ENCODE measurements at regions not wholly inside any gene's neighbourhood (a gene's known extent, or its start where the extent isn't known, plus 50 kb on each side); places are given as distances from the start of the nearest gene placed in this dataset.

DNA sequence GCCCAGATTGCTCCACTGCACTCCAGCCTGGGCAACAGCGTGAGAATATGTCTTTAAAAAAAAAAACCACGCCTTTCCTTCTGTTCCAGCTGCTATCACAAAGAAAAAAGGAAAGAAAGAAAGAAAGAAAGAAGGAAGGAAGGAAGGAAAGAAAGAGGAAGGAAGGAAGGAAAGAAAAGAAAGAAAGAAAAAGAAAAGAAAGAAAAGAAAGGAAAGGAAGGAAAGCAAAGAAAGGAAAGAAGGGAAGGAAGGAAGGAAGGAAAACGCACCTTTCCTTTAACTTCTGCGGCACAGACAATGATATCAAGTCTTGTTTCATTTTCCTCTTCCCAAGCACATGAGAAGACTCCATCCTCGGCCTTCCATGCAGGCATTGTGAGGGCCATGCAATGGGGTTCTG lies 107.4 kb upstream of the NOCT start:
- peaks cover 3% of the 10 kb centered on the region for H3K4me1 ChIP-seq (ENCODE audit: insufficient read depth)
- no peak overlapping the region for H3K4me3 ChIP-seq
- no peaks in the 10 kb centered on the region for H3K27me3 ChIP-seq
- intact Hi-C loops (cut with DNase I), result no loop called here
- H3K27ac ChIP-seq, result no peak overlapping the region
- 90 to 95% (median 95%) methylated on average over 5 of the region's 5 CpGs for WGBS, 3 donors
- TF ChIP-seq POLR2A (IDR thresholded peaks at IDR 0.05) (no peak), EP300 (IDR thresholded peaks at IDR 0.05) (no peak)
- TF ChIP-seq, protein P1, sequence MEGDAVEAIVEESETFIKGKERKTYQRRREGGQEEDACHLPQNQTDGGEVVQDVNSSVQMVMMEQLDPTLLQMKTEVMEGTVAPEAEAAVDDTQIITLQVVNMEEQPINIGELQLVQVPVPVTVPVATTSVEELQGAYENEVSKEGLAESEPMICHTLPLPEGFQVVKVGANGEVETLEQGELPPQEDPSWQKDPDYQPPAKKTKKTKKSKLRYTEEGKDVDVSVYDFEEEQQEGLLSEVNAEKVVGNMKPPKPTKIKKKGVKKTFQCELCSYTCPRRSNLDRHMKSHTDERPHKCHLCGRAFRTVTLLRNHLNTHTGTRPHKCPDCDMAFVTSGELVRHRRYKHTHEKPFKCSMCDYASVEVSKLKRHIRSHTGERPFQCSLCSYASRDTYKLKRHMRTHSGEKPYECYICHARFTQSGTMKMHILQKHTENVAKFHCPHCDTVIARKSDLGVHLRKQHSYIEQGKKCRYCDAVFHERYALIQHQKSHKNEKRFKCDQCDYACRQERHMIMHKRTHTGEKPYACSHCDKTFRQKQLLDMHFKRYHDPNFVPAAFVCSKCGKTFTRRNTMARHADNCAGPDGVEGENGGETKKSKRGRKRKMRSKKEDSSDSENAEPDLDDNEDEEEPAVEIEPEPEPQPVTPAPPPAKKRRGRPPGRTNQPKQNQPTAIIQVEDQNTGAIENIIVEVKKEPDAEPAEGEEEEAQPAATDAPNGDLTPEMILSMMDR (IDR thresholded peaks at IDR 0.05), result no peak
- H3K36me3 ChIP-seq, result no peaks in the 10 kb centered on the region
- DNase-seq, result no peak
- no peaks in the 10 kb centered on the region for H3K9me3 ChIP-seq

DNA sequence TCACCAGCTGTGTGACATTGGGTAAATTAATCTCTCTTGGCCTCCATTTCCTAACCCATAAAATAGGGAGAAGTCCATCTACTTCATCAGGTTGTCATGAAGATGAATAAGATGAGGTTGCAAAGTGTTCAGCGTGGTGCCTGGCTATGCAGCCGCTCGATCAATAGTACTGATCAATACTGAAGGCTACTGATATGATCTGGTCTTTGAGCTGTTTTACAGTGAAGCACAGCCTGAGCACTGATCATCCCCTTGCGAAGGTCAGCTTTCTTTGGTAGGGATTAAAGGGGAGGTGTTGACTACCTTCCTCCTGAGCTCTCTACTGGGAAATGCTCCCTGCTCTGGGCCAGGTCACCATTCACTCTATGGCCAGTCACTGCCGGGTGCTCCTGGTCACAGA lies 108.4 kb upstream of the NOCT start:
- WGBS, 3 donors, result 87 to 96% (median 92%) methylated on average over 5 of the region's 5 CpGs
- TF ChIP-seq, protein P1 (IDR thresholded peaks at IDR 0.05), result no peak
- TF ChIP-seq EP300 (IDR thresholded peaks at IDR 0.05) (no peak), POLR2A (IDR thresholded peaks at IDR 0.05) (no peak)

DNA sequence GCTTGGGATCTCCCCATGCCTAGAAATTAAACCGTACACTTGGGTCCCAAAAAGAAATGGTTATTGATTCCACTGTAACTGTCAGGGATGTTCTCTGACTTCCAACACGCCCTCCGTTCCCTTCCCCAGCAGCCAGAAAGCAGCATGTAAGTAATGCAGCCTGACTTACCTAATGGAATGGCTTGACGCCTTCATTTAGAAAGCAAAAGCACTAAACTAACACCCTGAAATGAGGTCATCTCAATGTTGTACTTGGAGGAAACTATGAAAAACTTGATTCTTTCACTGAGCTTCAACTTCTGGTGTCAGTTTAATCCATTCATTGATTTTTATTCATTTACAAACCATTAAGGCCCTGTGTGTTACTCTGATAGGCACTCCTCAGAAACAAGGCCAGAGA lies 110.8 kb upstream of the NOCT start:
- WGBS, 3 donors, result 93 to 96% (median 95%) methylated on average over 4 of the region's 4 CpGs
- H3K36me3 ChIP-seq, result no peaks in the 10 kb centered on the region
- H3K9me3 ChIP-seq, result no peaks in the 10 kb centered on the region
- H3K4me1 ChIP-seq (ENCODE audit: insufficient read depth), result no peaks in the 10 kb centered on the region
- no peak overlapping the region for H3K27ac ChIP-seq
- TF ChIP-seq, protein P1 (IDR thresholded peaks at IDR 0.05), result no peak
- TF ChIP-seq POLR2A (IDR thresholded peaks at IDR 0.05), result no peak
- TF ChIP-seq EP300 (IDR thresholded peaks at IDR 0.05), result no peak
- no peak overlapping the region for H3K4me3 ChIP-seq
- H3K27me3 ChIP-seq, result no peaks in the 10 kb centered on the region
- intact Hi-C loops (cut with DNase I), result no loop called here
- no peak for DNase-seq

More for the DNA sequence above, 108.4 kb upstream of the NOCT start:
- DNase-seq, result no peak
- H3K27ac ChIP-seq, result no peak overlapping the region
- H3K27me3 ChIP-seq, result no peaks in the 10 kb centered on the region
- no peaks in the 10 kb centered on the region for H3K9me3 ChIP-seq
- no peaks in the 10 kb centered on the region for H3K36me3 ChIP-seq
- H3K4me1 ChIP-seq (ENCODE audit: insufficient read depth), result peaks cover 3% of the 10 kb centered on the region
- intact Hi-C loops (cut with DNase I), result no loop called here
- no peak overlapping the region for H3K4me3 ChIP-seq

DNA sequence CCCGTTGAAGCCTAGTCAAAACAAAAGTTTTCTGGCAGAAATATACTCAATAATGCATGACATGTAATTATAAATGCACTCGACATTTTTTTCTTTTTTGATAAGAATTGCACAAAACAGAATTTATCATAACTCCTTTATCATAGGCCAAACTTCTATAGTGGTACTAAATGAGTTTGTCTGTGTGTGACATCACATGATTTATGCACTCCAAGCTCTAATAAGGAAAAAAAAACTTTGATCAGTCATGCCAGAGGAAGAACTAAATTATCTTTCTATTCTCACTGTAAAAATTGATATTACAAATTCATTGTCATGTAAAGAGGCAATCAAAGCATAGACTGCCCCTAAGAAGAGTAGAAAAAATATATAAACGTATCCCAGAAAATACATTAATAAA lies 112.4 kb upstream of the NOCT start:
- H3K4me3 ChIP-seq, result no peak overlapping the region
- no peaks in the 10 kb centered on the region for H3K9me3 ChIP-seq
- intact Hi-C loops (cut with DNase I), result no loop called here
- H3K36me3 ChIP-seq, result no peaks in the 10 kb centered on the region
- 24 to 37% (median 26%) methylated on average over 3 of the region's 3 CpGs for WGBS, 3 donors
- no peaks in the 10 kb centered on the region for H3K27me3 ChIP-seq
- H3K4me1 ChIP-seq (ENCODE audit: insufficient read depth), result no peaks in the 10 kb centered on the region
- no peak for DNase-seq
- H3K27ac ChIP-seq, result no peak overlapping the region
- TF ChIP-seq POLR2A (IDR thresholded peaks at IDR 0.05) (no peak), EP300 (IDR thresholded peaks at IDR 0.05) (no peak)
- TF ChIP-seq, protein P1 (IDR thresholded peaks at IDR 0.05), result no peak

DNA sequence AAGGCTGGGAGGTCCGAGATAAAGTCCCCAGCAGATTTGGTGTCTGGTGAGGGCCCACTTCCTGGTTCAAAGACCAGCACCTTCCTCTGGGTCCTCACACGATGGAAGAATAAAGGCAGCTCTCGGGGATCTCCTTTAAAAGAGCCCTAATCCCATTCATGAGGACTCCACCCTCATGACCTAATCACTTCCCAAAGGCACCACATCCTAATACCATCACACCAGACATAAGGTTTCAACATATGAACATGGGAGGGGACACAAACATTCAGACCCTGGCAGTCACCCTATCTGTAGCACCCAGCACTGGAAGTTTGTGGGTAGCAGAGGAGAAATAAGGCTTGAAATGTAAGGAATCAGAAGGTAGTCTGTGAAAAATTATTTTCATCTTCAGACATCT lies 112.9 kb upstream of the NOCT start:
- WGBS, 3 donors, result 57 to 80% (median 61%) methylated on average over 3 of the region's 3 CpGs
- Histone ChIP-seq H3K27ac (no peak overlapping the region), H3K9me3 (no peaks in the 10 kb centered on the region), H3K36me3 (no peaks in the 10 kb centered on the region), H3K4me3 (no peak overlapping the region), H3K4me1 (ENCODE audit: insufficient read depth) (no peaks in the 10 kb centered on the region), H3K27me3 (no peaks in the 10 kb centered on the region)
- intact Hi-C loops (cut with DNase I), result no loop called here
- no peak for DNase-seq
- TF ChIP-seq EP300 (IDR thresholded peaks at IDR 0.05), result no peak
- TF ChIP-seq, protein P1 (IDR thresholded peaks at IDR 0.05), result no peak
- TF ChIP-seq POLR2A (IDR thresholded peaks at IDR 0.05), result no peak
